Ishikawa (cell line): ENCODE measurements at regions not wholly inside any gene's neighbourhood (a gene's known extent, or its start where the extent isn't known, plus 50 kb on each side); places are given as distances from the start of the nearest gene placed in this dataset.

Experiments
- EGR1 ChIP-seq: IDR thresholded peaks from 2 replicates; pipeline ENCODE4 v1.6.1; 2012
- EP300 ChIP-seq: IDR thresholded peaks from 2 replicates; pipeline ENCODE4 v1.6.1; 2012; ENCODE audit warnings: borderline replicate concordance
- NFIC ChIP-seq: IDR thresholded peaks from 2 replicates; pipeline ENCODE4 v1.6.1; 2012

- no peak for TF ChIP-seq EGR1
- no peak for TF ChIP-seq EP300
- TF ChIP-seq NFIC: no peak
These were observed 561.1 kb downstream of the KCTD16 start for GRCh38 chr5:144731786-144732185.
